Osteocyte (in vitro differentiated cells): ENCODE measurements at regions not wholly inside any gene's neighbourhood (a gene's known extent, or its start where the extent isn't known, plus 50 kb on each side); places are given as distances from the start of the nearest gene placed in this dataset.

ENCODE experiments used
- DNase-seq: peaks from one replicate; pipeline ENCODE4 v3.0.0; 2021; ENCODE audit warnings: mixed read lengths; ENCODE audit not compliant: unreplicated experiment; ENCODE audit errors: extremely low spot score
- H3K27ac Mint-ChIP-seq: one replicate; pipeline ENCODE4 v1.8.0; 2021; ENCODE audit warnings: mild to moderate bottlenecking, mixed read lengths; ENCODE audit not compliant: unreplicated experiment
- H3K27me3 Mint-ChIP-seq: one replicate; pipeline ENCODE4 v1.8.0; 2021; ENCODE audit warnings: mixed read lengths; ENCODE audit not compliant: unreplicated experiment
- H3K36me3 Mint-ChIP-seq: one replicate; pipeline ENCODE4 v1.8.0; 2021; ENCODE audit warnings: mixed read lengths; ENCODE audit not compliant: unreplicated experiment
- H3K4me1 Mint-ChIP-seq: one replicate; pipeline ENCODE4 v1.8.0; 2021; ENCODE audit warnings: mixed read lengths; ENCODE audit not compliant: unreplicated experiment
- H3K4me3 Mint-ChIP-seq: one replicate; pipeline ENCODE4 v1.8.0; 2021; ENCODE audit warnings: mild to moderate bottlenecking, moderate library complexity, mixed read lengths; ENCODE audit not compliant: unreplicated experiment
- H3K9me3 Mint-ChIP-seq: one replicate; pipeline ENCODE4 v1.8.0; 2021; ENCODE audit warnings: mixed read lengths; ENCODE audit not compliant: unreplicated experiment
- TF ChIP-seq, protein P1 (sequence below): fragments of 200-600 bp; sonication (generic); IDR thresholded peaks from 2 replicates; pipeline ENCODE4 v1.5.0; 2021; ENCODE audit warnings: antibody characterized with exemption, mild to moderate bottlenecking, moderate library complexity

DNA sequence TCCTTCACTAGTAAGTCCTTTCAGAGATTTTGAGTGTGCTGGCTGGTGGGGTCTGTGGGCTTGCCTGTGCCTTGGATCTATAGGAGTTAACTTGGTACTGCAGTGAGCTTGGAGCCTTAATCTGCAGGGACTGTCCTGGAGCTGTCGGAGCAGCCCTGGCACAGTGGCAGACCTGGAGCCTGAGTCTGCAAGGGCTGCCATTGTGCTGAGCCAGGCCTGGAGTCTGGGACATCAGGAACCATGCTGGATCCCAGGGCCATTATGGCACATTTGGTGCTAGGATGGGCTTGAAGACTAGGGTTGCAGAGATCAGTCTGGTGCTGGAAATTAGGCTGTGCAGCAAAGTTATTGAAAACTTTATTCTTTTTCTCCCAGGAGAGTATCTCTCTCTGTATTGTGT lies 665.4 kb downstream of the METTL15 start:
- DNase-seq = no peak
- no peaks in the 10 kb centered on the region for H3K4me1 Mint-ChIP-seq
- TF ChIP-seq, protein P1, sequence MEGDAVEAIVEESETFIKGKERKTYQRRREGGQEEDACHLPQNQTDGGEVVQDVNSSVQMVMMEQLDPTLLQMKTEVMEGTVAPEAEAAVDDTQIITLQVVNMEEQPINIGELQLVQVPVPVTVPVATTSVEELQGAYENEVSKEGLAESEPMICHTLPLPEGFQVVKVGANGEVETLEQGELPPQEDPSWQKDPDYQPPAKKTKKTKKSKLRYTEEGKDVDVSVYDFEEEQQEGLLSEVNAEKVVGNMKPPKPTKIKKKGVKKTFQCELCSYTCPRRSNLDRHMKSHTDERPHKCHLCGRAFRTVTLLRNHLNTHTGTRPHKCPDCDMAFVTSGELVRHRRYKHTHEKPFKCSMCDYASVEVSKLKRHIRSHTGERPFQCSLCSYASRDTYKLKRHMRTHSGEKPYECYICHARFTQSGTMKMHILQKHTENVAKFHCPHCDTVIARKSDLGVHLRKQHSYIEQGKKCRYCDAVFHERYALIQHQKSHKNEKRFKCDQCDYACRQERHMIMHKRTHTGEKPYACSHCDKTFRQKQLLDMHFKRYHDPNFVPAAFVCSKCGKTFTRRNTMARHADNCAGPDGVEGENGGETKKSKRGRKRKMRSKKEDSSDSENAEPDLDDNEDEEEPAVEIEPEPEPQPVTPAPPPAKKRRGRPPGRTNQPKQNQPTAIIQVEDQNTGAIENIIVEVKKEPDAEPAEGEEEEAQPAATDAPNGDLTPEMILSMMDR = no peak
- H3K9me3 Mint-ChIP-seq = peaks cover 27% of the 10 kb centered on the region
- no peaks in the 10 kb centered on the region for H3K27me3 Mint-ChIP-seq
- no peak overlapping the region for H3K27ac Mint-ChIP-seq
- H3K36me3 Mint-ChIP-seq = peaks cover 14% of the 10 kb centered on the region
- H3K4me3 Mint-ChIP-seq = no peak overlapping the region

DNA sequence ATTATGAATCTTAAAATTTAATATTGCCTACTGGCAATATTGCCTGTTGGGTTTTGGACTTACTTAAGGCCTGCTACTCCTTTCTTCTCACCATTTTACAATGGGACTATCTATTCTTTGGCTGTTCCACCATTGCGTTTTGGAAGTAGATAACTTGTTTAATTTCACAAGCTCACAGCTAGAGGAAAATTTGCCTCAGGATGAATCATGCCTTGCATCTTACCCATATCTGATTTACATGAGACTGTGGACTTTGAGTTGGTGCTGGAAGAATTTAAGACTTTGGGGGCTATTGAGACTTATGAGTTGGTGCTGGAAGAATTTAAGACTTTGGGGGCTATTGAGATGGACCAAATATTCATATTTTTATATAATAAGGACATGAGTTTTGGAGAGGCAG lies 662.6 kb downstream of the METTL15 start:
- peaks cover 14% of the 10 kb centered on the region for H3K36me3 Mint-ChIP-seq
- TF ChIP-seq, protein P1 = no peak
- no peak for DNase-seq
- H3K4me1 Mint-ChIP-seq = peaks cover 3% of the 10 kb centered on the region
- no peak overlapping the region for H3K27ac Mint-ChIP-seq
- H3K27me3 Mint-ChIP-seq = no peaks in the 10 kb centered on the region
- peaks cover 38% of the 10 kb centered on the region for H3K9me3 Mint-ChIP-seq
- no peak overlapping the region for H3K4me3 Mint-ChIP-seq

DNA sequence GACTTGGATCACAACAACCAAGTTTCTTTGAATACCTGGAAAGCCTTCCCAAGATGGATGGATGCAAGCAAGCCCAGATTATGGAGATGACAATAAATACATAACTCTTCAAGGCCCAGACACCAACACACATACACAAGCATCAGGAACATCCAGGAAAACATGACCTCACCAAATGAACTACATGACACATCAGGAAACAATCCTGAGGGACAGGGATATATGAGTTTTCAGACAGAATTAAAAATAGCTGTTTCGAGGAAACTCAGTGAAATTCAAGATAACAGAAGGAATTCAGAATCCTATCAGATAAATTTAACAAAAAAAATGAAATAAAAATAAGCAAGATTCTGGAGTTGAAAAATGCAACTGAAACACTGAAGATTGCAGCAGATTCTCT lies 659.4 kb downstream of the METTL15 start:
- Mint-ChIP-seq H3K9me3 (peaks cover 29% of the 10 kb centered on the region), H3K4me1 (peaks cover 13% of the 10 kb centered on the region), H3K36me3 (peaks cover 6% of the 10 kb centered on the region), H3K4me3 (no peak overlapping the region), H3K27me3 (no peaks in the 10 kb centered on the region), H3K27ac (no peak overlapping the region)
- TF ChIP-seq, protein P1 = no peak
- DNase-seq = no peak

DNA sequence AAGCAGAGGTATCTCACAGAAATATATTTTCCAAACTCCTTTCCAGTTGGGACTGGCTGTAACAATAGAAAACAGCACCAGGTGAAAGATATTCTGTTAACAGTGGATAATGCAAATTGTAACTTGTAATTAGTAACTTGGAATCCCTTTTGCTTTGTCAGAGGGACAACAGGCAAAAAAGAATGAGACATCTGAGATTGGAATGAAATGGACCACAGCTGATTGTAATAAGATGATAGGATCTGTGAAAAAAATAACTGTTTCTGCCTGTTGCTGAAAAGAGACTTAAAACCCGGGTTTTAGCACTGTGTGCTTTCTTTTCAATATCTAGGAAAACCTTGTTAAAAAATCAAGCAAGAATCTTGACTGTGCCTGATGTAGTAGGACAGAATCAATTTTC lies 655.7 kb downstream of the METTL15 start:
- Mint-ChIP-seq H3K4me1 (peaks cover 30% of the 10 kb centered on the region), H3K27me3 (no peaks in the 10 kb centered on the region)
- no peak for DNase-seq

DNA sequence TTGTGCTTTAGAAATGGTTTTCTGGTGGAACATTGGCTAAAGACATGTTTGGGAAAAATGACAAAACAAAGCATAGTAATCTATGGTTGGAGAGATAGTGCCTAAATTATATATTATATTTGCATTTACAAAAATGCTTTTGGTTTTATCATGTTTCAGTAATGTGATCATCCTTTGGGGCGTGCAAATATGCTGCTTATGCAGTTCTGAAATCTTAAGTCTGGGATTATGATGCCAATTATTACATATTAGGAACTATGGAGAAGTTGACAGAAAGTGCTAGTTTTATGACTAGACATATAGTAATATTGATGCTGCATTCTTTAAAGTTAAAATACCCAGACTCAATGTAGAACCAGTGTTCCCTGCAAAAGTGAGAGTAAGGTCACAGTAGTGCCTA lies 655.0 kb downstream of the METTL15 start:
- Mint-ChIP-seq H3K27ac (no peak overlapping the region), H3K4me1 (peaks cover 35% of the 10 kb centered on the region)
- TF ChIP-seq, protein P1 = no peak

More for the DNA sequence above, 655.7 kb downstream of the METTL15 start:
- H3K27ac Mint-ChIP-seq = no peak overlapping the region
- H3K36me3 Mint-ChIP-seq = no peaks in the 10 kb centered on the region
- H3K9me3 Mint-ChIP-seq = peaks cover 18% of the 10 kb centered on the region
- TF ChIP-seq, protein P1 = no peak
- no peak overlapping the region for H3K4me3 Mint-ChIP-seq

More for the DNA sequence above, 655.0 kb downstream of the METTL15 start:
- Mint-ChIP-seq H3K36me3 (no peaks in the 10 kb centered on the region), H3K9me3 (peaks cover 11% of the 10 kb centered on the region), H3K4me3 (no peak overlapping the region), H3K27me3 (no peaks in the 10 kb centered on the region)
- no peak for DNase-seq
